ENCODE measurements at regions not wholly inside any gene's neighbourhood (a gene's known extent, or its start where the extent isn't known, plus 50 kb on each side); places are given as distances from the start of the nearest gene placed in this dataset.
"Not testable (repeated sequence)": the region's sequence is repeated elsewhere in the genome, so short reads cannot be mapped to it uniquely, and the experiment has no call there.

- not testable (repeated sequence) for TF ChIP-seq CTCF (IDR thresholded peaks at IDR 0.05; ENCODE audit: low read depth, low read length); EZH2phosphoT487 (IDR thresholded peaks at IDR 0.05; ENCODE audit: low read depth)
Observed at GRCh38 chr12:8355531-8355930, 100.2 kb upstream of the CLEC6A start.
